ENCODE measurements at regions not wholly inside any gene's neighbourhood (a gene's known extent, or its start where the extent isn't known, plus 50 kb on each side); places are given as distances from the start of the nearest gene placed in this dataset.

DNA sequence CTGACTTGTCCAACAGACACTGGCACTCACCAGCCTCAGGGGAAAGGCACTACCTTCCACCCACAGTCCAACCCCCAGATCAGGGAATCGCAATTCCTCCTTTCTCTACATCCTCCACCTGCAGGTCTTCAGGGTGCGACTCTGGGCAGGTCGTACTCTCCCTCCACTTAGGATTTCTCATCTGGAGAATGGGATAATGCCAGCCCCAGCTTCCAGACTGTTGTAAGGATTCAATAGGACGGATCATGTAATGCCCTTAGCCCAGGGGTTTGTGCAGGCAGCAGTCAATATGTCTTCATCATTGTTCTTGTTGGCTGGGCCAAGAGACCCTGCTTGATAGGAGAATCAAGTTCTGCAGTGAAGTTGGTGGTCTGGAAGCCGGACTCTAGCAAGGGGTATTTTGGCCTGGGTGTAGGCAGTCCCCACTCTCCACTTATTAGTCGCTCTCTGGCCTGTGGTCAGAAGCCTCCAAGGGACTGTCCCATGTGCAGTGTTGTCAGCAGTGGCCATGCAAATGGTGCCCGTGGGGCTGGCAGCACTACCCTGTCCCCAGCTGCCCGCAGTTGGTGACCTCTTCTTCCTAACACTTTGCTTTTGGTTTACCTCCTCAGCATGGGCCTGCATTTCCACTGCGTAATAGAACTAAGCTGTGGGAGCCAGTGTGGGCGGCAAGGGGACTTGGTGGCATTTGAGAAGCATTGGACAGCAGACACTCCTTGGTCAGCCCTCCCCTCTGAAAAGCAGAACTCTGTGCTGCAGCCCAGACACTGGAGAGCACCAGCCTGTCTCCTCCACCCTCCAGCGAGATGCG, 172.4 kb upstream of the HS6ST1 start:
- TF ChIP-seq EZH2 (IDR thresholded peaks at IDR 0.05; ENCODE audit: borderline replicate concordance, low read depth, low read length, severe bottlenecking) (no peak), JUN (IDR thresholded peaks at IDR 0.05; ENCODE audit: borderline replicate concordance, insufficient read depth, insufficient read length, low read depth) (no peak), GATA2 (IDR thresholded peaks at IDR 0.05; ENCODE audit: insufficient read depth, insufficient read length, low read depth, low read length) (no peak), FOS (IDR thresholded peaks at IDR 0.05; ENCODE audit: borderline replicate concordance, insufficient read depth, low read length) (no peak), POLR2A (IDR thresholded peaks at IDR 0.05; ENCODE audit: low read depth, low read length) (no peak), MYC (IDR thresholded peaks at IDR 0.05; ENCODE audit: low read depth, low read length) (no peak), POLR2AphosphoS5 (IDR thresholded peaks at IDR 0.05; ENCODE audit: insufficient read depth, low read depth, low read length) (no peak)
- TF ChIP-seq, protein P1, sequence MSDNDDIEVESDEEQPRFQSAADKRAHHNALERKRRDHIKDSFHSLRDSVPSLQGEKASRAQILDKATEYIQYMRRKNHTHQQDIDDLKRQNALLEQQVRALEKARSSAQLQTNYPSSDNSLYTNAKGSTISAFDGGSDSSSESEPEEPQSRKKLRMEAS (IDR thresholded peaks at IDR 0.05; ENCODE audit: insufficient read depth, insufficient read length): no peak
- TF ChIP-seq, protein P2, sequence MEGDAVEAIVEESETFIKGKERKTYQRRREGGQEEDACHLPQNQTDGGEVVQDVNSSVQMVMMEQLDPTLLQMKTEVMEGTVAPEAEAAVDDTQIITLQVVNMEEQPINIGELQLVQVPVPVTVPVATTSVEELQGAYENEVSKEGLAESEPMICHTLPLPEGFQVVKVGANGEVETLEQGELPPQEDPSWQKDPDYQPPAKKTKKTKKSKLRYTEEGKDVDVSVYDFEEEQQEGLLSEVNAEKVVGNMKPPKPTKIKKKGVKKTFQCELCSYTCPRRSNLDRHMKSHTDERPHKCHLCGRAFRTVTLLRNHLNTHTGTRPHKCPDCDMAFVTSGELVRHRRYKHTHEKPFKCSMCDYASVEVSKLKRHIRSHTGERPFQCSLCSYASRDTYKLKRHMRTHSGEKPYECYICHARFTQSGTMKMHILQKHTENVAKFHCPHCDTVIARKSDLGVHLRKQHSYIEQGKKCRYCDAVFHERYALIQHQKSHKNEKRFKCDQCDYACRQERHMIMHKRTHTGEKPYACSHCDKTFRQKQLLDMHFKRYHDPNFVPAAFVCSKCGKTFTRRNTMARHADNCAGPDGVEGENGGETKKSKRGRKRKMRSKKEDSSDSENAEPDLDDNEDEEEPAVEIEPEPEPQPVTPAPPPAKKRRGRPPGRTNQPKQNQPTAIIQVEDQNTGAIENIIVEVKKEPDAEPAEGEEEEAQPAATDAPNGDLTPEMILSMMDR (IDR thresholded peaks at IDR 0.05; ENCODE audit: extremely low read depth in 1 of 2, insufficient read depth in 1 of 2, low read depth in 1 of 2, low read length in 2 of 2): no peak
- FAIRE-seq: no peak
- Histone ChIP-seq H3K4me2 (ENCODE audit: insufficient read depth, low read length) (no peak overlapping the region), H2AFZ (ENCODE audit: low read depth, low read length) (no peak overlapping the region), H4K20me1 (replicated peaks; ENCODE audit: control insufficient read depth, extremely low read depth, insufficient read depth, low read length) (no peaks in the 10 kb centered on the region), H3K27me3 (ENCODE audit: control insufficient read depth in 2 of 2, insufficient read depth in 2 of 2, low read length in 2 of 2) (peaks cover 0 to 2% of the 10 kb centered on the region in 2 experiments), H3K36me3 (ENCODE audit: control insufficient read depth in 2 of 2, extremely low read depth in 1 of 2, insufficient read depth in 2 of 2, low read length in 2 of 2) (no peaks in the 10 kb centered on the region), H3K4me3 (replicated peaks in 1 of 3; ENCODE audit: insufficient read depth in 1 of 3, low read depth in 1 of 3, low read length in 3 of 3) (no peak overlapping the region), H3K9me1 (replicated peaks; ENCODE audit: control insufficient read depth, extremely low read depth, insufficient read depth, low read length) (no peaks in the 10 kb centered on the region), H3K79me2 (ENCODE audit: control insufficient read depth, insufficient read depth, low read length) (no peaks in the 10 kb centered on the region), H3K4me1 (ENCODE audit: control insufficient read depth, extremely low read depth, insufficient read depth, low read length) (no peaks in the 10 kb centered on the region), H3K9me3 (replicated peaks; ENCODE audit: control insufficient read depth, insufficient read depth, low read length) (no peaks in the 10 kb centered on the region), H3K9ac (replicated peaks; ENCODE audit: extremely low read depth, insufficient read depth, low read length) (no peak overlapping the region), H3K27ac (ENCODE audit: insufficient read depth, low read depth, low read length) (no peak overlapping the region)
- DNase-seq (ENCODE audit: low read depth, low spot score): no peak
- CTCF ChIA-PET: no interaction called here
- BruUV-seq (replicated peaks): no TSS peak
- dilution Hi-C loops (cut with MboI; ENCODE audit: extremely low pct_ligation_motif_present, low sequenced_read_pairs) (no loop called here), intact Hi-C loops (cut with micrococcal nuclease) (no loop called here)
- POLR2A ChIA-PET: no interaction called here
